Esophagus squamous epithelium (tissue), 4 donors: ENCODE measurements at regions not wholly inside any gene's neighbourhood (a gene's known extent, or its start where the extent isn't known, plus 50 kb on each side); places are given as distances from the start of the nearest gene placed in this dataset.

Experiments
- CTCF ChIP-seq, 6 experiments: fragments of 450-650 bp in 4 of 6; fragments of 200-600 bp in 2 of 6; sonication (generic) in 2 of 6; IDR thresholded peaks; one replicate each; pipeline ENCODE4 v1.5.1; 2016 to 2019; ENCODE audit warnings: antibody characterized with exemption in 6 of 6, mild to moderate bottlenecking in 4 of 6, moderate library complexity in 4 of 6
- POLR2A ChIP-seq, 4 donors: fragments of 450-650 bp; IDR thresholded peaks; one replicate each; pipeline ENCODE4 v1.6.1; 2017; ENCODE audit warnings: antibody characterized with exemption in 4 of 4, mild to moderate bottlenecking in 4 of 4, moderate library complexity in 3 of 4

- TF ChIP-seq CTCF (IDR thresholded peaks at IDR 0.05) (no peak), POLR2A (IDR thresholded peaks at IDR 0.05) (no peak)
These were observed 210.3 kb upstream of the GCFC2 start for GRCh38 chr2:75920859-75921551.
